Nephron (organoid): ENCODE measurements at regions not wholly inside any gene's neighbourhood (a gene's known extent, or its start where the extent isn't known, plus 50 kb on each side); places are given as distances from the start of the nearest gene placed in this dataset.
"Not testable (repeated sequence)": the region's sequence is repeated elsewhere in the genome, so short reads cannot be mapped to it uniquely, and the experiment has no call there.

Experiments used
- H3K27ac Mint-ChIP-seq, 3 experiments: 2 replicates each; pipeline ENCODE4 v1.8.0; 2020; ENCODE audit warnings: mixed read lengths in 3 of 3, mild to moderate bottlenecking in 2 of 3, moderate library complexity in 1 of 3
- H3K27me3 Mint-ChIP-seq: 2 replicates; pipeline ENCODE4 v1.8.0; 2021; ENCODE audit warnings: low read depth, mild to moderate bottlenecking, moderate library complexity, mixed read lengths
- H3K36me3 Mint-ChIP-seq: 2 replicates; pipeline ENCODE4 v1.8.0; 2020; ENCODE audit warnings: low read depth, mixed read lengths
- H3K4me1 Mint-ChIP-seq: 2 replicates; pipeline ENCODE4 v1.8.0; 2020; ENCODE audit warnings: mixed read lengths
- H3K4me3 Mint-ChIP-seq, 3 experiments: 2 replicates each; pipeline ENCODE4 v1.8.0; 2020; ENCODE audit warnings: mild to moderate bottlenecking in 3 of 3, mixed read lengths in 3 of 3, moderate library complexity in 2 of 3
- H3K9me3 Mint-ChIP-seq: 2 replicates; pipeline ENCODE4 v1.8.0; 2020; ENCODE audit warnings: mixed read lengths
- CTCF ChIP-seq, 3 experiments: fragments of 200-600 bp; sonication (generic); IDR thresholded peaks; one replicate each; pipeline ENCODE4 v1.5.0; 2021; ENCODE audit warnings: antibody characterized with exemption in 3 of 3; ENCODE audit not compliant: unreplicated experiment in 3 of 3

GRCh38 chr16:8408855-8409567, 181.3 kb downstream of the TMEM114 start:
- Mint-ChIP-seq H3K27ac (no peak overlapping the region), H3K4me1 (no peaks in the 10 kb centered on the region), H3K36me3 (no peaks in the 10 kb centered on the region), H3K4me3 (no peak overlapping the region), H3K9me3 (peaks cover 5% of the 10 kb centered on the region), H3K27me3 (peaks cover 1% of the 10 kb centered on the region)
- no peak for TF ChIP-seq CTCF (IDR thresholded peaks at IDR 0.05; ENCODE audit: unreplicated experiment in 3 of 3)

- no peak overlapping the region for H3K27ac Mint-ChIP-seq
- no peaks in the 10 kb centered on the region for H3K27me3 Mint-ChIP-seq
- no peak overlapping the region for H3K4me3 Mint-ChIP-seq
- no peak for TF ChIP-seq CTCF (IDR thresholded peaks at IDR 0.05; ENCODE audit: unreplicated experiment in 3 of 3)
- no peaks in the 10 kb centered on the region for H3K36me3 Mint-ChIP-seq
- no peaks in the 10 kb centered on the region for H3K4me1 Mint-ChIP-seq
- H3K9me3 Mint-ChIP-seq: peaks cover 5% of the 10 kb centered on the region
Measured at GRCh38 chr16:8407351-8407750, 183.0 kb downstream of the TMEM114 start.

- no peak for TF ChIP-seq CTCF (IDR thresholded peaks at IDR 0.05; ENCODE audit: unreplicated experiment in 3 of 3)
- H3K4me3 Mint-ChIP-seq: no peak overlapping the region
- H3K4me1 Mint-ChIP-seq: no peaks in the 10 kb centered on the region
- H3K27me3 Mint-ChIP-seq: no peaks in the 10 kb centered on the region
- H3K9me3 Mint-ChIP-seq: no peaks in the 10 kb centered on the region
- no peaks in the 10 kb centered on the region for H3K36me3 Mint-ChIP-seq
- no peak overlapping the region for H3K27ac Mint-ChIP-seq
Measured at GRCh38 chr16:8403978-8404749, 186.1 kb downstream of the TMEM114 start.

GRCh38 chr16:8402981-8403843, 187.1 kb downstream of the TMEM114 start:
- Mint-ChIP-seq H3K9me3 (no peaks in the 10 kb centered on the region), H3K27me3 (no peaks in the 10 kb centered on the region), H3K4me1 (no peaks in the 10 kb centered on the region), H3K4me3 (no peak overlapping the region), H3K36me3 (no peaks in the 10 kb centered on the region), H3K27ac (no peak overlapping the region)
- no peak for TF ChIP-seq CTCF (IDR thresholded peaks at IDR 0.05; ENCODE audit: unreplicated experiment in 3 of 3)

GRCh38 chr16:8400683-8401082, 189.6 kb downstream of the TMEM114 start:
- not testable (repeated sequence) for H3K4me3 Mint-ChIP-seq, H3K9me3 Mint-ChIP-seq, H3K4me1 Mint-ChIP-seq, H3K36me3 Mint-ChIP-seq, H3K27ac Mint-ChIP-seq, H3K27me3 Mint-ChIP-seq

- no peak overlapping the region for H3K27ac Mint-ChIP-seq
- H3K4me1 Mint-ChIP-seq: no peaks in the 10 kb centered on the region
- no peaks in the 10 kb centered on the region for H3K27me3 Mint-ChIP-seq
- no peaks in the 10 kb centered on the region for H3K36me3 Mint-ChIP-seq
- TF ChIP-seq CTCF (IDR thresholded peaks at IDR 0.05; ENCODE audit: unreplicated experiment in 3 of 3): no peak
- H3K4me3 Mint-ChIP-seq: no peak overlapping the region
- no peaks in the 10 kb centered on the region for H3K9me3 Mint-ChIP-seq
Measured at GRCh38 chr16:8398548-8398947, 191.8 kb downstream of the TMEM114 start.
